Activated naive CD4-positive, alpha-beta T cell treated with anti-CD3 and anti-CD28 coated beads, Interleukin-2, amount 50 U/mL, for 24 hours (primary cell): ENCODE measurements at regions not wholly inside any gene's neighbourhood (a gene's known extent, or its start where the extent isn't known, plus 50 kb on each side); places are given as distances from the start of the nearest gene placed in this dataset.
"Not testable (repeated sequence)": the region's sequence is repeated elsewhere in the genome, so short reads cannot be mapped to it uniquely, and the experiment has no call there.

Experiments used
- H3K27ac Mint-ChIP-seq: one replicate; pipeline ENCODE4 v1.8.0; 2021; ENCODE audit warnings: mild to moderate bottlenecking, mixed read lengths
- H3K27me3 Mint-ChIP-seq: one replicate; pipeline ENCODE4 v1.8.0; 2021; ENCODE audit warnings: mixed read lengths
- H3K36me3 Mint-ChIP-seq: one replicate; pipeline ENCODE4 v1.8.0; 2021; ENCODE audit warnings: mixed read lengths
- H3K4me1 Mint-ChIP-seq: one replicate; pipeline ENCODE4 v1.8.0; 2021; ENCODE audit warnings: mixed read lengths
- H3K4me3 Mint-ChIP-seq: one replicate; pipeline ENCODE4 v1.8.0; 2021; ENCODE audit warnings: mild to moderate bottlenecking, mixed read lengths
- H3K9me3 Mint-ChIP-seq: one replicate; pipeline ENCODE4 v1.8.0; 2021; ENCODE audit warnings: mixed read lengths

- no peaks in the 10 kb centered on the region for H3K27me3 Mint-ChIP-seq
- no peak overlapping the region for H3K27ac Mint-ChIP-seq
- H3K36me3 Mint-ChIP-seq: no peaks in the 10 kb centered on the region
- H3K4me3 Mint-ChIP-seq: no peak overlapping the region
- H3K9me3 Mint-ChIP-seq: no peaks in the 10 kb centered on the region
- no peaks in the 10 kb centered on the region for H3K4me1 Mint-ChIP-seq
These were observed 130.9 kb downstream of the RFPL4B start for GRCh38 chr6:112478036-112478435.

- not testable (repeated sequence) for H3K9me3 Mint-ChIP-seq, H3K4me1 Mint-ChIP-seq, H3K36me3 Mint-ChIP-seq, H3K4me3 Mint-ChIP-seq, H3K27me3 Mint-ChIP-seq, H3K27ac Mint-ChIP-seq
These were observed 132.8 kb downstream of the RFPL4B start for GRCh38 chr6:112479975-112480374.

GRCh38 chr6:112480553-112480952 is 133.4 kb downstream of the RFPL4B start:
- Mint-ChIP-seq H3K4me1 (no peaks in the 10 kb centered on the region), H3K9me3 (no peaks in the 10 kb centered on the region)

DNA sequence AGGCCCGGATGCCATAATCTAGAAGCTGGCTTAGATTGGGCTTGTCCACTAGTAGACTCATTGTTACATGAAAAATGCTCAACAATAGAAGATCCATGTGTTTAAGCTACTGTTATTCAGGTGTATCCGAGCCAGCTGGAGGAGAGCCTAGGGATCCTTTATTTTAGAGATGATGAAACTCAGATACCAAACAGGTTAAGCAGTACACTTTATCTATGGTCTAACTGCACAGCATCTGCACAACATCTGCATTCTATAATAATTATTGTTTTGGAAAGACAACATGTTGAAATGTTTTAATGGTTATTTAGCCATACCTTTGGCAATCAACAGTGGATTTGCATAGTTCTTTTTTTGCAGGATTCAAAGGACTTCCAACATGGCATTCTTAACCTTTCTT is 134.1 kb downstream of the RFPL4B start:
- Mint-ChIP-seq H3K36me3 (no peaks in the 10 kb centered on the region), H3K9me3 (no peaks in the 10 kb centered on the region), H3K27me3 (no peaks in the 10 kb centered on the region), H3K27ac (no peak overlapping the region), H3K4me3 (no peak overlapping the region), H3K4me1 (no peaks in the 10 kb centered on the region)

More at GRCh38 chr6:112480553-112480952, 133.4 kb downstream of the RFPL4B start:
- Mint-ChIP-seq H3K27me3 (no peaks in the 10 kb centered on the region), H3K4me3 (no peak overlapping the region), H3K36me3 (no peaks in the 10 kb centered on the region), H3K27ac (no peak overlapping the region)

DNA sequence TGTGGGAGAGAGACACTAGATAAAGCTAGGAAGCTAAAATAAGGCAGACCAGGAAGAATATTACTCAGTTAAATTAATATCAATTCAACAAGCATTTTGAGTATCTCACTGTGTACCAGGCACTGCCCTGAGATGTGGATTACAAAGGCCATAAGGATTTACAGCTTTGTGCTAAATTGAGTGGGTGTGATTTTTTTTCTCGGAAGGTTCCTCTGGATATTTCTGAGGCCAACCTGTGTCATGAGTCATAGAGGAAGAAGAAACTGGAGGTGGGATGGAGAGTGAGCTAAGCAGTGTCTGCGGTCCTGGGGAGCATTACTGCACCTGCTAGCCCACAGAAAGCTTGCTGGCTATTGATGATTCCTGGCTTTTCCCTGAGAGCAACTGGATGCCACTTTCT is 135.2 kb downstream of the RFPL4B start:
- no peaks in the 10 kb centered on the region for H3K9me3 Mint-ChIP-seq
- H3K36me3 Mint-ChIP-seq: no peaks in the 10 kb centered on the region
- H3K4me3 Mint-ChIP-seq: no peak overlapping the region

DNA sequence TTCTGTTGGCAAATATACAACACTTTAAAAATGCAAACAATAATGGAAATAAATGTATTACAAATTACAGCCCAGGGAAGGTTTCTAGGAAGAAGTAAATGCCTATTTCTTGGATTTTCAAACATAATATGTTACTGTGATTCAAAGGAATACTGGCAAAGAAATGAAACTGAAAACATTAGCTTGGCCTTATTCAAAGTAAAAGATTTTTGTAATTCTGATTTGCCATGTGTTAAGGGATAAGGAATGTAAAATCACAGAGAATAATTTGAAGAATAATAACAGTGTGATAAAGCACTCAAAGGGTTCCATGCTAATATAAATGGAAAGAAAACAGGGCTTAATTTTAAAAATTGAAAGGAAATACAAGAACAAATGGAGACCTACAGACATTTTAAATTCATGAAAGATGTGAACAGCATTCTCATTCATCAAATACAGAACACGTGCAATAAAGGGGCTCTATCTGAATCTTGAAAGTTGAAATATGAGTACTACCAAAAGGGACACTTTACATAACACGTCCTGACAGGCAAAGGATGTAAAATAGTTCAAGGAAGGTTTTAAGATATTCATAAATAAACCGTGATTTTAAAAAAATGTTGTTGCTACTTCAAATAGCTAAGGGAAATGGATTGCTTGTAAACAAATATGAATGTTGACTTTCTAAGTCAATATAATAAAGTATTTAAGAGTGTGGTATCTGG is 138.1 kb downstream of the RFPL4B start:
- Mint-ChIP-seq H3K9me3 (no peaks in the 10 kb centered on the region), H3K27me3 (no peaks in the 10 kb centered on the region), H3K27ac (no peak overlapping the region), H3K4me1 (no peaks in the 10 kb centered on the region), H3K36me3 (no peaks in the 10 kb centered on the region), H3K4me3 (no peak overlapping the region)

More for the DNA sequence above, 135.2 kb downstream of the RFPL4B start:
- no peak overlapping the region for H3K27ac Mint-ChIP-seq
- no peaks in the 10 kb centered on the region for H3K27me3 Mint-ChIP-seq
- H3K4me1 Mint-ChIP-seq: no peaks in the 10 kb centered on the region

DNA sequence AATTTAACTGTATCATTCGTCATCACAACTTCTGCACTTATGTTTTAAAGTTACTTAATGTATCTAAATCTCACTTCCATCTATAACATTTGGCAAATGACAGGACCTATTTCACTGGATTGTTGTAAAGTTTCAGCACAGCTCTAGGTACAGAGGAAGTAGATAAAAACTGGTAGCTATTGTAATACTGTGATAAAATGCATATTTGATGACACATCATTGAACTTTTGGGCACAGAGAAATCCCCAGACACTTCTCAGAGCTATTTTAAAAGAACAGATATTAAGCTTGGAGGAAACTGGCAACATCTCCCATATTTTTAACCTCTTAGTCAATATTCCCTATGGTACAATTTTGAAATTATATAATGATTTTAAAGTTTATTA is 138.7 kb downstream of the RFPL4B start:
- H3K27ac Mint-ChIP-seq: no peak overlapping the region
- H3K4me3 Mint-ChIP-seq: no peak overlapping the region
- H3K9me3 Mint-ChIP-seq: no peaks in the 10 kb centered on the region
- no peaks in the 10 kb centered on the region for H3K36me3 Mint-ChIP-seq
- no peaks in the 10 kb centered on the region for H3K27me3 Mint-ChIP-seq
- no peaks in the 10 kb centered on the region for H3K4me1 Mint-ChIP-seq

GRCh38 chr6:112486454-112486853 is 139.3 kb downstream of the RFPL4B start:
- H3K36me3 Mint-ChIP-seq: no peaks in the 10 kb centered on the region

GRCh38 chr6:112488238-112488637 is 141.1 kb downstream of the RFPL4B start:
- no peaks in the 10 kb centered on the region for H3K36me3 Mint-ChIP-seq
- no peaks in the 10 kb centered on the region for H3K9me3 Mint-ChIP-seq
- H3K4me3 Mint-ChIP-seq: no peak overlapping the region
- no peaks in the 10 kb centered on the region for H3K27me3 Mint-ChIP-seq
- no peaks in the 10 kb centered on the region for H3K4me1 Mint-ChIP-seq
- no peak overlapping the region for H3K27ac Mint-ChIP-seq

More at GRCh38 chr6:112486454-112486853, 139.3 kb downstream of the RFPL4B start:
- Mint-ChIP-seq H3K4me3 (no peak overlapping the region), H3K27ac (no peak overlapping the region), H3K27me3 (no peaks in the 10 kb centered on the region), H3K4me1 (no peaks in the 10 kb centered on the region), H3K9me3 (no peaks in the 10 kb centered on the region)

- Mint-ChIP-seq H3K27ac (no peak overlapping the region), H3K27me3 (no peaks in the 10 kb centered on the region), H3K36me3 (no peaks in the 10 kb centered on the region), H3K4me1 (no peaks in the 10 kb centered on the region), H3K4me3 (no peak overlapping the region), H3K9me3 (no peaks in the 10 kb centered on the region)
These were observed 154.6 kb downstream of the RFPL4B start for GRCh38 chr6:112501705-112502104.

DNA sequence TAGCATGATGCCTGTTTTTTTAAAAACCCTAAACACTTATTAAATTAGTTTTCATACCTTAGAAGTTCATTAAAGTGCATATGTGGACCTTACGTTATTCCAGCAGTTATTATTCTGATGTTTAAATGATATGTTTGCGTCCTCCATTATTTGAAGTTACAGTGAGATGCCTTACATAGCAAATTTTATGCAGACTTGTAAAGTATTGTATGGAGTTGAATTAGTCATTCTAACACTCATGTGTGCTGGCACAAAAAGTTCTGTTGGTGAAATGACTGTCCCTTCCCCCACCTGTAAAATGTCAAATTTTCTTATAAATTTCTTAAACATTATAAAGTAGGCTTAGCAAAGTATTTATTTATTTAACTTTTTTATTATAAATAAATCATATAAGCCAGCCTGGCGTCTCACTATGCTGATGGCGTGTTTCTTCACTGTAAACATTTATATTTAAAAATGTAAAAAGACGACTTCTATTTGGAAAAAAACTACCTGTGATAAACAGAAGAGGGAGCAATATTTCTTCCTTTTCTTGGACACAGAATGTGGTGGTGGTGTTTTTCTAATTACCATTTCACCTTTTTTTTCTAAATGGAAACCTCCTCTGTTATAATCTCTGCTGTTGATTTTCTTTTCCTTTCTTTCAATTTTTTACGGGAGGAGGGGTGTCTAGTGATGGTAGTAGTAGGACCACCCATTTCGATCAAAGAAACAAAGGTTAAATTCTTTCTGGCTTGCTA is 155.4 kb downstream of the RFPL4B start:
- H3K4me3 Mint-ChIP-seq: no peak overlapping the region
- H3K4me1 Mint-ChIP-seq: no peaks in the 10 kb centered on the region
- H3K36me3 Mint-ChIP-seq: no peaks in the 10 kb centered on the region
- no peak overlapping the region for H3K27ac Mint-ChIP-seq
- no peaks in the 10 kb centered on the region for H3K27me3 Mint-ChIP-seq
- no peaks in the 10 kb centered on the region for H3K9me3 Mint-ChIP-seq

DNA sequence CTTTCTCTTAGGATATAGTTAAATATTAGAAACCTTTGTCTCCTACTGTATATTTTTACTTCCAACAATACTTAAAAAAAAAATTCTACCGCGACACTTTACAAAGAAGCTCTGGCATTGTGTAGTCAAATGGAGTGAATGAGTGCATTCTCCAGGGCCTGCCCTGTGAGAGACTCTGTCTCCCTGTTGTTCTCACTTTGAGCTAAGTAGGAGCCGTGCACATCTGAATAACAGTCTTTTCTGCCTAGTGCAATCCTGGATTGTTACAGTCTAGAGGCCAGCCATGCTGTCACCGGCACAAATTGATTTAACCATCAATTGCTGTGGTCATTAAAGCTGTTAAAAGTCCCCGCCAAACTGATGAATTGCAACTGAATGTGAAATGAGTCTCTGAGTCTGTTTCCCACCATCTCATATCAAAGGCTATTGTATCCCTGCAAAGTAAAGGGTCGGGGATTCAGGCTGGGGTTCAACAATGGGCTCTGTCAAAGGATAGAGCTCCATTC is 156.0 kb downstream of the RFPL4B start:
- Mint-ChIP-seq H3K27me3 (no peaks in the 10 kb centered on the region), H3K4me1 (no peaks in the 10 kb centered on the region), H3K27ac (no peak overlapping the region), H3K4me3 (no peak overlapping the region), H3K36me3 (no peaks in the 10 kb centered on the region), H3K9me3 (no peaks in the 10 kb centered on the region)

- H3K36me3 Mint-ChIP-seq: no peaks in the 10 kb centered on the region
- H3K9me3 Mint-ChIP-seq: no peaks in the 10 kb centered on the region
- no peaks in the 10 kb centered on the region for H3K27me3 Mint-ChIP-seq
- no peaks in the 10 kb centered on the region for H3K4me1 Mint-ChIP-seq
- no peak overlapping the region for H3K27ac Mint-ChIP-seq
- H3K4me3 Mint-ChIP-seq: no peak overlapping the region
These were observed 157.5 kb downstream of the RFPL4B start for GRCh38 chr6:112504621-112505020.

DNA sequence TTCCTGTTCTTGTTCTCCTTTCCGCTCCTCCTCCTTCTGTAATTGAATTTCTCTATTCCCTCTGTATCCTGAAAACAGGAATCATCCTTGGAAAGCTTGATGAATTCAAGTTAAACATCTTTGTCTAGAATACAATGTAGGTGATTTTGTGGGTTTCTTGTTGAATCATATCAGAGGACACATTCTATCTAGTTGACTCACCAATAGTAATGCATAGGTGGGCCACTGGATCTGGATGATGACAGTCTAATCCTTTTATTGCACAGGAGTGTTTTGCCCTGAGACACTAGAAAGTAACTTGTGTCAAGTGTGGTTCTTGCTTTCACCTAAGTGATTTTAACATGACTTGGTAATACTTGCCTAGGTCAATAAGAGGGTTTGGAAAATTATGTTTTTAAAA is 164.3 kb downstream of the RFPL4B start:
- no peaks in the 10 kb centered on the region for H3K36me3 Mint-ChIP-seq
- no peaks in the 10 kb centered on the region for H3K4me1 Mint-ChIP-seq
- no peak overlapping the region for H3K4me3 Mint-ChIP-seq
- H3K27me3 Mint-ChIP-seq: peaks cover 4% of the 10 kb centered on the region
- H3K9me3 Mint-ChIP-seq: peaks cover 10% of the 10 kb centered on the region
- no peak overlapping the region for H3K27ac Mint-ChIP-seq

DNA sequence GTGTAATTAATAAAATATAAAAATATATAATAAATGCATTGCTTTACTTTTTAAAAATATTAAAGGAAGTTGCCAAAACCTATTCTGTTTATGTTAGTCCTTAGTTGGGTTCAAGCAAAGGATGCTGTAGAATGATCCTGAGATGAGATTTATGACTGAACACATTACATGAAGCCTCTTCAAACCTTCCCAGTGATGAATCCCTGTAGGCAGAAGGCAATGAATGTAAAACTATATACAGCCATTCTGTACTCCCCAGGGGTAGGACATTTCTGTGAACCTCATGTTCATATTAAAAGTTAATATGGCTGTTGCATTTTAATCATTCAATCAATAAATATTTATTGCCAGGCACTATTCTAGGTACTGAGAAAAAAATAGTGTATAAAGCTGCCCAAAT is 166.0 kb downstream of the RFPL4B start:
- H3K27ac Mint-ChIP-seq: no peak overlapping the region
- no peak overlapping the region for H3K4me3 Mint-ChIP-seq
- H3K27me3 Mint-ChIP-seq: peaks cover 4% of the 10 kb centered on the region
- no peaks in the 10 kb centered on the region for H3K36me3 Mint-ChIP-seq
- peaks cover 10% of the 10 kb centered on the region for H3K9me3 Mint-ChIP-seq
- no peaks in the 10 kb centered on the region for H3K4me1 Mint-ChIP-seq

DNA sequence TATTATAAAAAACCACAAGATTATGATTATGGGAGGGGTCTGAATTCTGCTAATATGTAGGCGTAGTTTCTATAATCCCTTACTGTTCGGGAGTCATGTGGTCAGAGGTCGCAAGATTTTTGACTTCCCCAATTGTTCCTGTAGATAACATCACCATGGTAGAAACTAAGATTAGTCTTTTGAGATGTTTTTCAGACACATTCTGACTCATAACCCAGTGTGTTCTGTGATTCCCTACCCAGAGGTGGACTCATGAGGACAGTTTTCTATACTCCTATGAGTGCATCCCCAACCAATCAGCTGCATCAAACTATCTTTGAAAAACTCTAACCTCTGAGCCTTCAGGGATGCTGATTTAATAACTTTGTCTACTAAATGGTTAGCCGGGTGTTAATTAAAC is 175.5 kb downstream of the RFPL4B start:
- Mint-ChIP-seq H3K9me3 (peaks cover 5% of the 10 kb centered on the region), H3K4me3 (no peak overlapping the region), H3K4me1 (no peaks in the 10 kb centered on the region), H3K27ac (no peak overlapping the region), H3K27me3 (no peaks in the 10 kb centered on the region), H3K36me3 (no peaks in the 10 kb centered on the region)
